HuH-7.5 (cell line): ENCODE measurements at regions not wholly inside any gene's neighbourhood (a gene's known extent, or its start where the extent isn't known, plus 50 kb on each side); places are given as distances from the start of the nearest gene placed in this dataset.
"Not testable (repeated sequence)": the region's sequence is repeated elsewhere in the genome, so short reads cannot be mapped to it uniquely, and the experiment has no call there.

Experiments used
- DNase-seq: peaks from one replicate; pipeline ENCODE4 v3.0.0; 2011; ENCODE audit warnings: low spot score

- no peak for DNase-seq
These were observed 461.2 kb upstream of the IMPG1 start for GRCh38 chr6:76533661-76534060.

- DNase-seq = no peak
These were observed 460.2 kb upstream of the IMPG1 start for GRCh38 chr6:76532647-76533046.

DNA sequence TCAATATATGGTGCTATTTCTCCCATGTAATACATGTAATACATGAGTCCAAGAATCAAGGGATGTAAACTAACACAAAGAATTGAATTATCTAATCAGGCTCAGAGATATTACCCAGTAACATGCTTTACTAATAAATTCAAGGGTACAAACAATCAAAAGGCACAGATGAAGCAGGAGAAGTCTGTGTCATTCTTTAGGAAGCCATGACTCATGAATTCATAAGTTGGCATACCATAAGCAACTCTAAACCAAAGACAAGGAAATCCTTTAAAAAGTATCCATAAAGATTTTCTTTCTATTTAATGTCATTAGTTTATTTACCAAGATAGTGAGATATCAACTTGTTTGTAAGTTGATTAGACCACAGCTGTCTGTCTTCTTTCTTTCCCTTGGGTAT is 446.0 kb upstream of the IMPG1 start:
- DNase-seq = no peak

GRCh38 chr6:76516924-76517323 is 444.5 kb upstream of the IMPG1 start:
- no peak for DNase-seq

DNA sequence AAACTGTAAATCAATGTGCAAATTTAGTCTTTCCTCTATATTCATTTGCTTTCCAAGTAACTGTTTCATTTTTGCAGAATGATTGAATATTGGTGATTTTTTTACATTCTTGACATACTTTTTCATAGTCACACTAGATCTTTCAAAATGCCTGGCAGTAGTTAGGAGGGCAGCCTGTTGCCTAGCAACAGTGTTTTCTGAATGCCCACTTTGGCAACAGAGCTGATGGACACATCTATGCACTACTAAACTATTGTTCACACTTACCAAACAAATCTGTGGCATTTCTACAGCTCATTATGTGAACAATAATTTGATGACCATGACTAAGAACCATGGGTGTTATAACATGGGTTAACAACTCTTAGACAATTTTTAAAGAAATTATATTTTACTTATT is 438.0 kb upstream of the IMPG1 start:
- no peak for DNase-seq

- no peak for DNase-seq
These were observed 436.9 kb upstream of the IMPG1 start for GRCh38 chr6:76509397-76509796.

DNA sequence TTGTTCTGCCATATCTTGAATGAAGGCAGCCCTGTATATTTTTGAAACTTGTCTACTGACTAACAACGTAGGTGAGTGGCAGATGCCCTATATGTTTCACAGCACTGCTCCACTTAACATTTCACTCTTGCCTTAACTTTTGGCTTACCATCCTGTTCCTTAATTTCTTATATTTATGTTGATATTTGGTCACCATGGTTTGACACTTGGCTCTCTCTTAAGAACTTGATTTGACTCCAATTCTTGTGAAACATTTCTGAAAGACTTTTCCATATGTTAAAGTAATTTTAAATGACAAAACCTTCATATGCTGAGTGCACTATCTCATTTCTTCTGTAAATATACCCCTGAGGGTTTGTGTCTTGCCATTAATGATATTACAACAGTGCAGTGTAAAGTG is 434.3 kb upstream of the IMPG1 start:
- DNase-seq = no peak

DNA sequence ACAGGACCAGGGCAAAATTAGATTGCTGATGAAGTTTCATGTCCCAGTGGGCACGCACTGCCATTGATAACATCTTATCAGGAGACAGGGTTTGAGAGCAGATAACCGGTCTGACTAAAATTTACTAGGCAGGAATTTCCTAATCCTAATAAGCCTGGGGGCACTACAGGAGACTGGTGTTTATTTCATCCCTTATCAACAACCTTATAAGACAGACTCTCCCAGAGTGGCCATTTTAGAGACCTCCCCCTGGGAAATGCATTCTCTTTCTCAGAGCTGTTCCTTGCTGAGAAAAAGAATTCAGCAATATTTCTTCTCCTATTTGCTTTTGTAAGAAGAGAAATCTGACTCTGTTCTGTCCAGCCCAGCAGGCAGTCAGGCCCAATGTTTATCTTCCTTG is 423.4 kb upstream of the IMPG1 start:
- no peak for DNase-seq

DNA sequence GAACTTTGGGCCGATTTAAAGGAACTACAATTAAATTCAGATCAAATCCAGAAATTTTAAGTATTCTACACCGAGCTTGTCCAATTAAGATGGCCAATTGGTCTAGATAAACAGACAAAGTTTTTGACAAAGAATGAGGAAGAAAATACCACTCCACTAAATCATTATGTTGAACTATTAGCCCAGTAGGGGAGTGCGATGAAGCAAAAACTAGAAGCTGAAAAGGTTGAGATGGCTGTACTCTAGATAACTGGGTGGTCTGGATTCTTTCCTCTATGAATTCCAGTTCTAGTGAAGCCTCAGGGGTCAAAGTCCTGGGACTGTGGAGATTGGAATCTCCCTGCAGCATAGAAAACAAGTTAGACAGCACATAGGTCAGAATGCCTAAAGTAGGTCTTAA is 418.9 kb upstream of the IMPG1 start:
- not testable (repeated sequence) for DNase-seq

- DNase-seq = no peak
These were observed 418.0 kb upstream of the IMPG1 start for GRCh38 chr6:76490456-76490855.

- no peak for DNase-seq
These were observed 408.6 kb upstream of the IMPG1 start for GRCh38 chr6:76481101-76481500.

DNA sequence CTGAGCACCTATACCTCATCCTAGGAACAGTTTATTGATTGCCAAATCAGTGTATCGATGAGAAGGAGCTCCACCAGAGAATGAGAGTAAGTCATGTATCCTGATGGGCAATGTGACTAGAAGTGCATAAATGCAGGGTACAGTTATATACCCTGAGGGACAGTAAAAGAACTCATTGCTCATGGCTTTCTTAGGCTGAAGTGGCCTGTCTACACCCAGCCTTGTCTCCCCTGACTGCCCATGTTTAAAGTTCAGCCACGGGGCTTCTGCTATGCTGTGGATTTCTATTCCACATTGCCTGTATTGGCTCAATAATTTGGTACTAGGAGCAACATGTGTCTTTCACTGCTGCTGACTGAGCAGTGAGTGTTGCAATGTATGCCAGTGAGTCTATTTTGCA is 400.4 kb upstream of the IMPG1 start:
- no peak for DNase-seq

- no peak for DNase-seq
These were observed 393.8 kb upstream of the IMPG1 start for GRCh38 chr6:76466286-76466685.

DNA sequence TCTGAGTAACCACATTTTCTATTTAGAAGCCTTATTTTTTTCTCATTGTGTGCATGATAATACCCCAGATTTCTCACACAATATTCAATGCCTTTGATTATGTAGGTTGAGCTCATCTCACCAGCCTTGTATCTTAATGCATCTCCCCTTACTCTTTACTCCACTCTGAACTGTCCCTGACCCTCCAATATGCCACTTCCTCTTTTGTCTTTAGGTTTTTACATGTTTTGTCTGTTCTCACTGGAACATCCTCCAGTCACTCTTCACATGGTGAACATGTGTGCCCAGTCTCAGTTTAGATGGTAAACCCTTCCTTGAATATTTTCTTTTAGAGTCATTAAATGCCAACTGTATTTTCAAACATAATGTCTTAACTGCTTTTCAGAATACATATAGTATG is 392.9 kb upstream of the IMPG1 start:
- no peak for DNase-seq

DNA sequence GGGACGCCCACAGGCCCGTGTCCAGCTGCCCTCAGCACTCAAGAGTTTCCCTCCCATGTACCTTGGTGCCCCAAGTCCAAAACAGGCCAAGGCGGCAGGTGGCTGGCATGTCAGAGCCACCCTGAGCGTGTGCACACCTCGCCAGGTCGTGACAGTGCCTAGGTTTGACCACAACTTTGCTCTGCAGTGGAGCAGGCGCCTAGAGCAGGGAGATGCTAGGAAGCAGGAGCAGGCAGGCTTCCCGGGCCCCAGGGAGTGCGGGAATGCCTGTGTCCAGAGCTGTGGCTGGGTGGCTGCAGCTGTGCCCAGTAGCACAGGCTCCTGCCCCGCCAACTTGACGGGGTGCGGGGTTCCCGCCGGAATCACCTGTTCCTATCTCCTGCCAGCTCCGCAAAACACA is 380.8 kb upstream of the IMPG1 start:
- no peak for DNase-seq

DNA sequence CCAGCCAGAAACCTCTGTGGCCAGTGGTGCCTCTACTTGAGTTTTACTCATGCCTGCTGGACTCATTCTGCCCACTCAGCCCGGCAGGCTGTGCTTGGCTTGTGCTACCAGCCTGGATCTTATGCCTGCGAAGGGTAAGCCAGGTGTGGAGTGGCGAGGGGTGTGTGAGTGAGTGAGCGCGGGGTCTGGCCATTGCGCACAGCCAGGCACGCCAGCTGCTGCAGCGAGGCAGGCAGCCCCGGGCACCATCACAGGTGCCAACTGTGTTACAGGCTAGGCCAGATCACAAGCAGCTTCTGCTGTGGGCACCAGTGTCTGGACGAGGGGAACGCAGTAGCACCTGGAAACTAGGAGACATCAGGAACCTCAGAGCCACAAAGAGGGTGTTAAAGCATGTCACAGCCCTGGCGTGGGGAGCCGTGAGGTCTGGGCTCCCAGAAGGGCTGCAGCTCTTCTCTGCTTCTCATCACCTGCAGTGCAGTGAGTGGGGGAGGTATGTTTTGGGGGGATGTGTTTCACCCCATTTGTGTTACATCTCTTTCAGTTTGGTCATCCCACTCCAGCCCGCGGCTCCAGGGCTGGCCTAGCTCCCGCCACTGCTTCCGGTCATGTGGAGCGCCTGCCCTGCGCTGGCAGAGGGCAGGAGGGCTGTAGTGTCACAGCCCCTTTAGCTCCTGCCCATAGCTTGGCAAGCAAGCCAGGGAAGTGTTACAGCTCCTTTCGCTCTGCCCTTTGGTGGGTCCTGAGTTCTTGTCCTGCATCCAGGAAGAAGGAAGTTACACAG is 379.7 kb upstream of the IMPG1 start:
- DNase-seq = no peak

DNA sequence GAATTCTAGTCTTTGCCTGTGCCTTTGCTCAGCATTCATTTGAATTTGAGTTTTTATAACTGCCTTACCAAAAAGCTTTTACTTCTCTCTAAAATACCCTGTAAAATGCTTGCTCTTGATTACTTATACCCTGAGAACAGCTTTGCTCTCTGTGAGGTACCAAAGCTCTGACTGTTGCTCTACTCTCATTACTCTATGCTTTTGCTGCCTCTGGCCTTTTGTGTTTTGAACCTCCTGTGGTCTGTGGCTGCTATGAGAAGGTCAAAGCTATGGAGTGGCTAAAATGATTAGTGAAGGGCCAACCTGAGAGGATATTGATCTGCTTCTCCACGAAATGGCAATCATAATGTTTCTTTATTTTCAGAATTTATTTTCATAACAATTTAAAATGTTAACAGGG is 375.6 kb upstream of the IMPG1 start:
- no peak for DNase-seq

DNA sequence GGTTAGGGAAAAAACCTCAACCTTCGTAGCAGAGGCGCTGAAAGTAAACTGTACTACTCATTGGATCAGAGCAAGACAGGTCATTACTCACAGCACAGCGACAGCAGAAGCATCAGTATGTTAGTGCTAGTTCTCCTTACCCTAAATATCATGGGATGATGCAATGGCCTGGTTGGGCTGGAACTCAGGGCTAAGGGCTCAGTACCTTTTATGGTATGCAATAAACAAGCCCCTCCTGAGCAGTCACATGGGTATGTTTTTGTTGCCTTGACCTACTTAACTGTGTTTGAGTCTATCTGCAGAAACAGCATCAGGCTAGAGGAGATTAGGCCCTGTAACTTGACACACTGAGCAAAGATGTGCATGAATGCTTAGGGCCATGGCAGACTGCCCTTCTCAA is 369.4 kb upstream of the IMPG1 start:
- no peak for DNase-seq

- no peak for DNase-seq
These were observed 367.3 kb upstream of the IMPG1 start for GRCh38 chr6:76439811-76440210.

- no peak for DNase-seq
These were observed 366.3 kb upstream of the IMPG1 start for GRCh38 chr6:76438768-76439167.

DNA sequence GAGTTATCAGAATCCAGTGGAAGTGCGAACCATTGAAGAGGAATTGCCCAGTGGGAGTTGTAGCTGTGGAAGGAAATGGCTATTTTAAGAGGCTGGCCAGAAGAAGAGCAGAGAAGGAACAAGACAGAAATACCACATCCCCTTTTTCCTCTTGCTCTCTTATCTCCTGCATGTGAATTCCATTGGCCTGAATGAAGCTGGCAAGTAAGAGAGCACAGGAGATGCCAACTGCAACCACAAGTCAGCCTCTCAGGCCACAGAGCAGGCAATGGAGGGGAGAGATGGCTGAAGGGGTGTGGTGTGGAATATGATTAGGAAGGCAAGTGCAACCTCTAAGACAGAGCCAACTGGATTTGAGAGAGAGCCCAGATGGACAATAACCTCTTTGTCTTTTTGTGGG is 362.7 kb upstream of the IMPG1 start:
- no peak for DNase-seq

GRCh38 chr6:76422511-76423213 is 350.2 kb upstream of the IMPG1 start:
- DNase-seq = no peak

DNA sequence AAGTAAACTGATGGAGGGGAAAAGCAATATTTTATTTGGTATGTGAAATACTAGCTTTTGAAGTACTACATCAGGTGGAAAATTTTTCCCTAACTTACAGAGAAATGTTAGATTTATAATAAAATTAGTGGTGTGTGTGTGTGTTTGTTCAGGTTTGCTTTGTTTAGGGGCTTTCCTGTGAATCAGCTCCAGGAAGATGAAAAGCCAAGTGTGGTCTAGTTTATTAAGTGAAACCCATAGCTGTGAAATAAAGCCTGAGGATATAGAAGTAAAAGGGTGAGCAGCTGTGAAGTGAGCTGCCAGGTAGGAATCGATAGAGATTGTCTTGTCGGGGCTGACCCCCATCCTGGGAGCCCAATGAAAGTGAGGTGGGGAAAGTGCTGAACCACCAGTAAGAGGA is 347.6 kb upstream of the IMPG1 start:
- no peak for DNase-seq
